Pancreas (tissue), 10 donors: ENCODE measurements at regions not wholly inside any gene's neighbourhood (a gene's known extent, or its start where the extent isn't known, plus 50 kb on each side); places are given as distances from the start of the nearest gene placed in this dataset.
"Not testable (repeated sequence)": the region's sequence is repeated elsewhere in the genome, so short reads cannot be mapped to it uniquely, and the experiment has no call there.

Source experiments
- ATAC-seq, 4 donors: fragments of 200-7000 bp; cut with Tn5 transposase; one replicate each; pipeline versions ENCODE4 v1.8.0 to v1.9.1; 2020; ENCODE audit warnings: mild to moderate bottlenecking in 4 of 4, moderate library complexity in 4 of 4
- DNase-seq, 6 donors: peaks; one replicate each; pipeline ENCODE4 v3.0.0-alpha.2; 2020
- FAIRE-seq: peaks from 2 replicates; lab custom pipeline; 2012; peaks lifted over from hg19 to GRCh38; lab: Jason Lieb, UNC
- H3K27ac ChIP-seq, 4 donors: fragments of 200-600 bp; sonication (generic); 1 replicate in 3 of 4; 2 replicates in 1 of 4; pipeline versions ENCODE4 v1.5.0 to v1.8.0; 2020
- H3K27me3 ChIP-seq, 4 donors: fragments of 200-600 bp; one replicate each; pipeline ENCODE4 v1.8.0; 2021
- H3K36me3 ChIP-seq, 3 donors: fragments of 200-600 bp; sonication (generic) in 1 of 3; one replicate each; pipeline versions ENCODE4 v1.5.0 to v1.8.0; 2020 to 2021
- H3K4me1 ChIP-seq, 3 donors: fragments of 200-600 bp; one replicate each; pipeline ENCODE4 v1.8.0; 2021
- H3K4me3 ChIP-seq, 4 donors: fragments of 200-600 bp; sonication (generic) in 2 of 4; one replicate each; pipeline versions ENCODE4 v1.5.0 to v1.8.0; 2020 to 2021
- H3K9me3 ChIP-seq, 4 donors: fragments of 200-600 bp; one replicate each; pipeline ENCODE4 v1.8.0; 2021
- WGBS, 2 donors: extraction: QIAGEN DNeasy Blood & Tissue Kit; methylation state at CpG; one replicate each; pipeline ENCODE4 v1.1.7; 2013; 5-methylcytosine and 5-hydroxymethylcytosine counted together
- intact Hi-C, 3 donors: fragments of 100-400 bp; cut with DNase I; formaldehyde crosslinking; loops; one replicate each; pipeline versions ENCODE4 v1.11.1 to v1.14.2; 2022
- TF ChIP-seq, protein P1 (sequence below), 4 donors: fragments of 200-600 bp; sonication (generic) in 3 of 4; IDR thresholded peaks; one replicate each; pipeline versions ENCODE4 v1.5.0 to v1.8.0; 2021; ENCODE audit warnings: antibody characterized with exemption in 4 of 4
- donor health status: healthy with polysubstance abuse.
- donor health status: DM: no; HTN: no; CAD: no; lungs with moderate emphysema.
- donor health status: DM: no; HTN: no; CAD: no.
- donor health status: control.
- donor health status: control.
- donor health status: Bipolar disorder and iron deficiency.
- donor health status: DM: yes; HTN: yes; CAD: no.
- donor health status: DM: no; HTN: no; CAD: no.
- donor health status: DM: no; HTN: no; CAD: no.
- donor health status: DM: yes; HTN: yes; CAD: no.

DNA sequence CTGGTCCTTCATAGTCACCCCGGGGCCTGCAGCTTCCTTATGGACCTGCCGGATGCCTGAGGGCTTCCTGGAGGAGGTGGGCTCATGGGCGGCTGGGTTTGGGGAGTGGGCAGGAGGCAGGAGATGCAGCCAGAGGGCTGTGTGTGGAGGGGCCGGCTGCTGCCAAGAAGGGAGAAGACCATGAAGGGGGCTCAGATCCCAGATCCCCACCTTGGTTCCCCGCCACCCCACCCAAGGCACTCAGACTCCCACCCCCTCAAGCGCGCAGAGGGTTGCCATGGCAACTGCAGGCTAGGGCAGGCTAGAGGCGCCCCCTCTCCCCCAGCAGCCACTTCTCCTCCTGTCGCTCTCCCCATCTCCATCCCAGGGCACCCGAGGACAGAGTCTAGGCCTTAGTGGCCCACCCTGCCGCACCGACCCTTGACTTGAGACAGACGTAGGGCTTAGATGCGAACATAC, 104.5 kb downstream of the CRLF3 start:
- Histone ChIP-seq H3K4me1 (no peaks in the 10 kb centered on the region), H3K27ac (no peak overlapping the region), H3K9me3 (no peaks in the 10 kb centered on the region), H3K36me3 (no peaks in the 10 kb centered on the region), H3K4me3 (no peak overlapping the region), H3K27me3 (no peaks in the 10 kb centered on the region)
- FAIRE-seq (no peak), DNase-seq (peak in 4 of 6 donors; percentile 5 to 54 (median 27)), ATAC-seq (no peak)
- WGBS, 2 donors = 95% methylated on average over 13 to 14 of the region's 14 CpGs
- intact Hi-C loops = no loop called here
- TF ChIP-seq, protein P1, sequence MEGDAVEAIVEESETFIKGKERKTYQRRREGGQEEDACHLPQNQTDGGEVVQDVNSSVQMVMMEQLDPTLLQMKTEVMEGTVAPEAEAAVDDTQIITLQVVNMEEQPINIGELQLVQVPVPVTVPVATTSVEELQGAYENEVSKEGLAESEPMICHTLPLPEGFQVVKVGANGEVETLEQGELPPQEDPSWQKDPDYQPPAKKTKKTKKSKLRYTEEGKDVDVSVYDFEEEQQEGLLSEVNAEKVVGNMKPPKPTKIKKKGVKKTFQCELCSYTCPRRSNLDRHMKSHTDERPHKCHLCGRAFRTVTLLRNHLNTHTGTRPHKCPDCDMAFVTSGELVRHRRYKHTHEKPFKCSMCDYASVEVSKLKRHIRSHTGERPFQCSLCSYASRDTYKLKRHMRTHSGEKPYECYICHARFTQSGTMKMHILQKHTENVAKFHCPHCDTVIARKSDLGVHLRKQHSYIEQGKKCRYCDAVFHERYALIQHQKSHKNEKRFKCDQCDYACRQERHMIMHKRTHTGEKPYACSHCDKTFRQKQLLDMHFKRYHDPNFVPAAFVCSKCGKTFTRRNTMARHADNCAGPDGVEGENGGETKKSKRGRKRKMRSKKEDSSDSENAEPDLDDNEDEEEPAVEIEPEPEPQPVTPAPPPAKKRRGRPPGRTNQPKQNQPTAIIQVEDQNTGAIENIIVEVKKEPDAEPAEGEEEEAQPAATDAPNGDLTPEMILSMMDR (IDR thresholded peaks at IDR 0.05) = no peak

DNA sequence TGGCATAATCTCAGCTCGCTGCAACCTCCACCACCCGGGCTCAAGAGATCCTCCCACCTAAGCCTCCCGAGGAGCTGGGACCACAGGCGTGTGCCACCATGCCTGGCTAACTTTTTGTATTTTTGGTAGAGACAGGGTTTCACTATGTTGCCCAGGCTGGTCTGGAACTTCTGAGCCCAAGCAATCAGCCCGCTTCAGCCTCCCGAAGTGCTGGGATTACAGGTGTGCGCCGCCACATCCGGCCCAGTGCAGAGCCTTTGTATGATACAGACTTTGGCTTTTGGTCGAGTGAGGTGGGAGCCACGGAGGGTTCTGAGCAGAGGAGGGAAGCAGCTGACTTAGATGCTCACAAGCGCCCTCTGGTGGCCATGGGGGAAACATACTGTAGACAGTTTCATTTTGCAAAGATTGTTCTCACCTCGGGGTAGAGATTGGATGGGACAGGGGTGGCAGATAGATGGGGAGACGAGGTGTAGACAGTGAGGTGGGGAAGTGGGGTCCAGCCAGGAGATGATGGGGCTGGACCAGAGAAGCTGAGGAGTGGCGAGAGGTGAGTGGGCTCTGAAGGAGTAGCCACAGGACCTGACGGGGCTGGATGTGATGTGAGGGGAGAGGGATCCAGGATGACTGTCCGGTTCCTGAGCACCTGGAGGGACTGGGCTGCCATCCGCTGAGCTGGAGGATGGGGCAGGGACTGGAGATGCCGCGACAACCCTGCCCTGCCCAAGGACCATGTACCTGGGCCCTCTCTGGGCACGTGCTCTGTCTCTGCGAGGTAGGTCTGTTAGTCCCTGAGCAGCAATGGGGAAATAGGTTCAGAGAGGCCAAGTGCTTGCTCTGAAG, 105.1 kb downstream of the CRLF3 start:
- FAIRE-seq, H3K36me3 ChIP-seq: not testable (repeated sequence)

DNA sequence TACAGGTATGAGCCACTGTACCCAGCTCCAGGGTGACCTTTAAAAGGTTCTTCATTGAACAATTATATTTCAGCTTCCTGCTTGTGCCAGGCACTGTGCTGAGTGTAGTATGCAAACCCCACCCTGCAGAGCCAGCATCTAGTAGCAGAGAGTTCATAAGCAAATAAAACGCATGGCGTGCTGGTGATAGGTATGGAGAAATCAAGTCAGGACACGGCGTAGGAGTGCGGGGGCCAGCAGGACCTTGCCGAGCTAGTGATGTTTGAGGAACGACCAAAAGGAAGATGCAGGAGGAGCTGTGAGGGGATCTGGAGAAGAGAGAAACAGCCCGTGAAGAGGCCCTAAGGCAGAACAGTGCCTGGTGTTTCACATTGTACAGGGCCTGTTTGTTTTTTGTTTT, 105.8 kb downstream of the CRLF3 start:
- ATAC-seq, H3K27ac ChIP-seq, H3K9me3 ChIP-seq, H3K36me3 ChIP-seq, H3K27me3 ChIP-seq, H3K4me1 ChIP-seq, intact Hi-C loops, FAIRE-seq, H3K4me3 ChIP-seq: not testable (repeated sequence)
- DNase-seq = peak in 5 of 6 donors; percentile 1 to 30 (median 7)
- WGBS, 2 donors = 93 to 94% methylated on average over 8 of the region's 8 CpGs

More for the DNA sequence above, 105.1 kb downstream of the CRLF3 start:
- peak; percentile 21 to 83 (median 44) for DNase-seq
- H3K4me1 ChIP-seq, H3K27me3 ChIP-seq, H3K4me3 ChIP-seq, intact Hi-C loops, H3K27ac ChIP-seq, H3K9me3 ChIP-seq: not testable (repeated sequence)
- TF ChIP-seq, protein P1 (IDR thresholded peaks at IDR 0.05) = peak in 3 of 4 donors; percentile 33 to 47 (median 36)
- WGBS, 2 donors = 78% methylated on average over 22 of the region's 22 CpGs
- peak; percentile 47 to 77 (median 70) for ATAC-seq

DNA sequence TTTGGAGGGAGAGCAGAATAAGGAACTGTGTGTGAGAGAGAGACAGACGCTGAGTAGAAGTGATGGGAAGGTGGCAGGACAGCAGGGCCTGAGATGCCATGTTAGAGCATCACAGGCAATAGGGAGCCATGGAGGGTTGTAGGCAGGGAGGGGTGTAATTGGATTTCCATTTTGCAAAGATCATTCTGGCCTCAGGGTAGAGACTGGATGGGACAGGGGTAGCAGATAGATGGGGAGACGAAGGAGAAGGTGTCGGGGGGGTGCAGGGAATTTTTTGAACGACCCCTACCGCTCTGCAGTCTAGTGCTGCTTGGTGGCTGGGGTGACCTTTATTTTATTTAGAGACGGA, 106.4 kb downstream of the CRLF3 start:
- WGBS, 2 donors = 93 to 94% methylated on average over 5 to 6 of the region's 6 CpGs
- ATAC-seq, H3K27me3 ChIP-seq, H3K4me1 ChIP-seq, H3K27ac ChIP-seq, H3K9me3 ChIP-seq, DNase-seq, H3K36me3 ChIP-seq, H3K4me3 ChIP-seq, FAIRE-seq, intact Hi-C loops: not testable (repeated sequence)

DNA sequence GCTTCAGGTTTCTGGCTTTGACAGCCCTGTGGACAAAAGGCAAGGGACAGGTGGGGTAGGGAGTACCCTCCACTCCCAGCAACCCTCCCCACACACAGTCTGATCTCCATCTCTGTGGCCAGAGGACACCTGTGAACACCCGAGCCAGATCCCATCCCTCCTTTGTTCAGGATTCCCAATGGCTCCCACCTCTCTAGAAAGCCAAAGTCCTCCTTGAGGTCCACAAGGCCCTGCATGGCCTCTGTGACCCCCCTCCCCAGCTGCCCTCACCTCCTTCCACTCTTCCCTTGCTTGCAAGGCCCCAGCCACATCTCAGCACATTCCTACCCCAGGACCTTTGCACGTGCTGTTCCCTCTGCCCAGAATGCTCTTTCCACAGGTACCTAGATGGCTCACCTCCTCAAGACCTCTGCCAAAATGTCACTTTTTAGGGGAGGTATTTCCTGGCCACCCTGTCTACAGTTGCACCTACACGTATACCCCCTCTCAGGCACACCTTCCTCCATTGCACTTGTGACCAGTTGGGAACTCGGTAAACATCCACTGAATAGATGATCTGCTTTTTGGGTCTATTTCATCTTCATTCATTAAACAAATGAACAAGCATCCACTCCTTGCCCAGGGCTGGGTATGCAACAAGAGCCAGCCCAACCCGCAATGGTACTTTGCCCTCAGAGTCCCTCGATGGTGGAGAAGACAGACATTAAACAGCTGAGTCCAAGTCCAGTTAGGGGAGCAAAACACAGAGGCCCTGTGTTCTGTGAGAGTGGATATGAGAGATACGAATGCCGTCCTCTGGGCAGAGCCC, 107.0 kb downstream of the CRLF3 start:
- Histone ChIP-seq H3K36me3 (no peaks in the 10 kb centered on the region), H3K9me3 (no peaks in the 10 kb centered on the region), H3K27ac (no peak overlapping the region), H3K27me3 (no peaks in the 10 kb centered on the region), H3K4me3 (no peak overlapping the region), H3K4me1 (no peaks in the 10 kb centered on the region)
- ATAC-seq (no peak), DNase-seq (peak in 2 of 6 donors; percentile 12 to 15), FAIRE-seq (no peak)
- 83 to 86% methylated on average over 8 of the region's 8 CpGs for WGBS, 2 donors
- TF ChIP-seq, protein P1 (IDR thresholded peaks at IDR 0.05) = no peak
- intact Hi-C loops = no loop called here
